Caki2 (cell line): ENCODE measurements at regions not wholly inside any gene's neighbourhood (a gene's known extent, or its start where the extent isn't known, plus 50 kb on each side); places are given as distances from the start of the nearest gene placed in this dataset.
A peak's percentile ranks its signal among the peaks of the same experiment; 100 is the strongest.

Experiments used
- DNase-seq: peaks from one replicate; pipeline ENCODE4 v3.0.0-alpha.2; 2015; ENCODE audit warnings: low read depth
- in situ Hi-C: cut with HindIII; loops from 2 replicates; pipeline ENCODE4 v1.10.0; 2016; ENCODE audit warnings: low sequenced_read_pairs, low pct_unique_long_range_greater_than_20kb, mixed read lengths

- in situ Hi-C loops, result no loop called here
- no peak for DNase-seq
Observed at GRCh38 chr13:47665043-47665442, 336.0 kb downstream of the SUCLA2 start.

GRCh38 chr13:47661076-47661475 is 340.0 kb downstream of the SUCLA2 start:
- no peak for DNase-seq
- in situ Hi-C loops, result no loop called here

- in situ Hi-C loops, result no loop called here
Observed at GRCh38 chr13:47656651-47657050, 344.4 kb downstream of the SUCLA2 start.

GRCh38 chr13:47650209-47650608 is 350.9 kb downstream of the SUCLA2 start:
- DNase-seq, result no peak
- in situ Hi-C loops, result no loop called here

More at GRCh38 chr13:47656651-47657050, 344.4 kb downstream of the SUCLA2 start:
- no peak for DNase-seq

- in situ Hi-C loops, result no loop called here
- no peak for DNase-seq
Observed at GRCh38 chr13:47647001-47647400, 354.1 kb downstream of the SUCLA2 start.

GRCh38 chr13:47646298-47646697 is 354.8 kb downstream of the SUCLA2 start:
- in situ Hi-C loops, result no loop called here
- peak; percentile 33 for DNase-seq

GRCh38 chr13:47639738-47640447 is 361.2 kb downstream of the SUCLA2 start:
- in situ Hi-C loops, result no loop called here

GRCh38 chr13:47638627-47639026 is 362.4 kb downstream of the SUCLA2 start:
- in situ Hi-C loops, result no loop called here
- no peak for DNase-seq

More at GRCh38 chr13:47639738-47640447, 361.2 kb downstream of the SUCLA2 start:
- peak; percentile 31 for DNase-seq

- DNase-seq, result no peak
- in situ Hi-C loops, result no loop called here
Observed at GRCh38 chr13:47632311-47632710, 368.8 kb downstream of the SUCLA2 start.

GRCh38 chr13:47628666-47629065 is 372.4 kb downstream of the SUCLA2 start:
- in situ Hi-C loops, result no loop called here
- DNase-seq, result no peak

- in situ Hi-C loops, result no loop called here
- no peak for DNase-seq
Observed at GRCh38 chr13:47623862-47624261, 377.2 kb downstream of the SUCLA2 start.

GRCh38 chr13:47621931-47622330 is 379.1 kb downstream of the SUCLA2 start:
- DNase-seq, result no peak
- in situ Hi-C loops, result no loop called here

- no peak for DNase-seq
- in situ Hi-C loops, result no loop called here
Observed at GRCh38 chr13:47611664-47612288, 389.3 kb downstream of the SUCLA2 start.

- in situ Hi-C loops, result no loop called here
Observed at GRCh38 chr13:47610687-47611086, 390.4 kb downstream of the SUCLA2 start.

GRCh38 chr13:47603365-47603764 is 397.7 kb downstream of the SUCLA2 start:
- DNase-seq, result no peak
- in situ Hi-C loops, result no loop called here

More at GRCh38 chr13:47610687-47611086, 390.4 kb downstream of the SUCLA2 start:
- no peak for DNase-seq

GRCh38 chr13:47598340-47598911 is 402.6 kb downstream of the SUCLA2 start:
- in situ Hi-C loops, result no loop called here
- DNase-seq, result no peak

GRCh38 chr13:47594833-47595232 is 406.2 kb downstream of the SUCLA2 start:
- peak; percentile 4 for DNase-seq
- in situ Hi-C loops, result no loop called here

GRCh38 chr13:47592256-47592655 is 408.8 kb downstream of the SUCLA2 start:
- no peak for DNase-seq
- in situ Hi-C loops, result no loop called here

- in situ Hi-C loops, result no loop called here
- no peak for DNase-seq
Observed at GRCh38 chr13:47588676-47589075, 412.4 kb downstream of the SUCLA2 start.
